Adrenal gland (tissue), 5 donors: ENCODE measurements at regions not wholly inside any gene's neighbourhood (a gene's known extent, or its start where the extent isn't known, plus 50 kb on each side); places are given as distances from the start of the nearest gene placed in this dataset.

ENCODE experiments used
- POLR2A ChIP-seq, 2 donors: fragments of 450-650 bp; IDR thresholded peaks; one replicate each; pipeline ENCODE4 v1.6.1; 2017; ENCODE audit warnings: antibody characterized with exemption in 2 of 2, mild to moderate bottlenecking in 2 of 2, moderate library complexity in 1 of 2
- TF ChIP-seq, protein P1 (sequence below), 6 experiments: fragments of 450-650 bp in 4 of 6; fragments of 200-600 bp in 2 of 6; sonication (generic) in 1 of 6; IDR thresholded peaks; 1 replicate in 5 of 6; 2 replicates in 1 of 6; pipeline versions ENCODE4 v1.5.1 to v1.8.0; 2016 to 2021; ENCODE audit warnings: antibody characterized with exemption in 6 of 6, mild to moderate bottlenecking in 2 of 6, moderate library complexity in 1 of 6
- donor health status: DM: no; HTN: no; CAD: no.

DNA sequence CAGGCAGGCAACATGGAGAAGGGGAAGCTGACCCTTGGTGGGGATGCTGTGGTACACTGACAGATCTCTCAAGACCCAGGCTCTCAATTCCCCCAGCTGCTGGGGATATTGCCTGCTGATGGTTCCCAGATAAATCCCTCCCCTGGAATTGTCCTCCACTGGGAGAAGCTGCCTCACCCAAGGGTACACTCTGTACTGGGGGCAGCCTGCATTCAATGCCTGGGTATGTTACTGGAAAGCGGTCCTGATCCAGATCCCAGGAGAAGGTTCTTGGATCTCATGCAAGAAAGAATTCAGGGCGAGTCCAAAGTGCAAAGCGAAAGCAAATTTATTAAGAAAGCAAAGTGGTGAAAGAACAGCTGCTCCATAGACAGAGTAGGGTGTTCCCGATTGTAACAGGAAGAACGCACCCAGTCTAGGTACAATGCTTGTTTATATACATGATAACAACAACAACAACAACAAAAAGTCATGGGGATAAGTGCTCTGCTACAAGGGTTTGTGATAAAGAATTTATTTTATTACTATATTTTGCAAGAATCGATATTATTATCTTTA is 591.5 kb upstream of the ADAMTS9 start:
- TF ChIP-seq POLR2A (IDR thresholded peaks at IDR 0.05): no peak
- TF ChIP-seq, protein P1, sequence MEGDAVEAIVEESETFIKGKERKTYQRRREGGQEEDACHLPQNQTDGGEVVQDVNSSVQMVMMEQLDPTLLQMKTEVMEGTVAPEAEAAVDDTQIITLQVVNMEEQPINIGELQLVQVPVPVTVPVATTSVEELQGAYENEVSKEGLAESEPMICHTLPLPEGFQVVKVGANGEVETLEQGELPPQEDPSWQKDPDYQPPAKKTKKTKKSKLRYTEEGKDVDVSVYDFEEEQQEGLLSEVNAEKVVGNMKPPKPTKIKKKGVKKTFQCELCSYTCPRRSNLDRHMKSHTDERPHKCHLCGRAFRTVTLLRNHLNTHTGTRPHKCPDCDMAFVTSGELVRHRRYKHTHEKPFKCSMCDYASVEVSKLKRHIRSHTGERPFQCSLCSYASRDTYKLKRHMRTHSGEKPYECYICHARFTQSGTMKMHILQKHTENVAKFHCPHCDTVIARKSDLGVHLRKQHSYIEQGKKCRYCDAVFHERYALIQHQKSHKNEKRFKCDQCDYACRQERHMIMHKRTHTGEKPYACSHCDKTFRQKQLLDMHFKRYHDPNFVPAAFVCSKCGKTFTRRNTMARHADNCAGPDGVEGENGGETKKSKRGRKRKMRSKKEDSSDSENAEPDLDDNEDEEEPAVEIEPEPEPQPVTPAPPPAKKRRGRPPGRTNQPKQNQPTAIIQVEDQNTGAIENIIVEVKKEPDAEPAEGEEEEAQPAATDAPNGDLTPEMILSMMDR (IDR thresholded peaks at IDR 0.05): no peak
